ENCODE measurements at regions not wholly inside any gene's neighbourhood (a gene's known extent, or its start where the extent isn't known, plus 50 kb on each side); places are given as distances from the start of the nearest gene placed in this dataset.

- DNase-seq: no peak
These were observed 98.9 kb upstream of the IRF2BP2 start for GRCh38 chr1:234708700-234709395.

GRCh38 chr1:234707641-234708040 lies 97.7 kb upstream of the IRF2BP2 start:
- DNase-seq: no peak

- DNase-seq: no peak
These were observed 97.0 kb upstream of the IRF2BP2 start for GRCh38 chr1:234706931-234707330.

DNA sequence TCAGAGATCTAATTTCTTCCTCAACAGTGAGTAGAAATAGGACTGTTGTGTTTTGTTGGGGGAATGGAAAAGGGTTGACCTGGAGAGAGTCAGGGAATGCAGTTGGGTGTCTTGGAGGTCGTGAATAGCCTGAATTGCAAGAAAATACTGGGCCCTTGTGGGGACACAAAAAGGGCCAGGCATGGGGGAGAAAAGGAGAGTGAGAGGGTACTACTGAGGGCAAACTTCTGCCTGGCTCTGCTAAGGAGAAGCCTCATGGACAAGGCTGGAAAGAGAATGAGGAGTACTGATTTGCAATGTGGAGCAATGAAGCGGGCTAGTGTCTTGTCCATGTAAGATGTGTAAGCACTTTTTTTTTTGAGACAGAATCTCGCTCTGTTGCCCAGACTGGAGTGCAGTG lies 96.2 kb upstream of the IRF2BP2 start:
- no peak for DNase-seq

DNA sequence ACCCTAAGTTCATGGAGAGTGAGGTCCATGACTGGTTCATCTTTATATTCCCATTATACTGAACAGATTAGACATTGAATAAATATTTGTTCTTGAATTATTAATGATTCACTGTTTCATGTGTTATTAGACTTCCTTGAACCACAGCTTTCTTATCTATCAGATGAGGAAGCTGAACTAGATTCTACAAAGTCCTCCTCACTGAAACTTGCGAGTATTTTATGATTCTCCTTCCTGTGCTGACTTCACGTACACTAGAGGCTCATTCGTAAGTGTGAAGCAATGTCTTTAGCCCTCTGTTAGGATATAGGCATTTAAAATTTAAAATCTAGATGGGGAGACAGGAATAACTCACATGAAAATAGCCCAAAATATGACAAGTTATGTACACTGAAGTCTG lies 95.6 kb upstream of the IRF2BP2 start:
- no peak for DNase-seq

DNA sequence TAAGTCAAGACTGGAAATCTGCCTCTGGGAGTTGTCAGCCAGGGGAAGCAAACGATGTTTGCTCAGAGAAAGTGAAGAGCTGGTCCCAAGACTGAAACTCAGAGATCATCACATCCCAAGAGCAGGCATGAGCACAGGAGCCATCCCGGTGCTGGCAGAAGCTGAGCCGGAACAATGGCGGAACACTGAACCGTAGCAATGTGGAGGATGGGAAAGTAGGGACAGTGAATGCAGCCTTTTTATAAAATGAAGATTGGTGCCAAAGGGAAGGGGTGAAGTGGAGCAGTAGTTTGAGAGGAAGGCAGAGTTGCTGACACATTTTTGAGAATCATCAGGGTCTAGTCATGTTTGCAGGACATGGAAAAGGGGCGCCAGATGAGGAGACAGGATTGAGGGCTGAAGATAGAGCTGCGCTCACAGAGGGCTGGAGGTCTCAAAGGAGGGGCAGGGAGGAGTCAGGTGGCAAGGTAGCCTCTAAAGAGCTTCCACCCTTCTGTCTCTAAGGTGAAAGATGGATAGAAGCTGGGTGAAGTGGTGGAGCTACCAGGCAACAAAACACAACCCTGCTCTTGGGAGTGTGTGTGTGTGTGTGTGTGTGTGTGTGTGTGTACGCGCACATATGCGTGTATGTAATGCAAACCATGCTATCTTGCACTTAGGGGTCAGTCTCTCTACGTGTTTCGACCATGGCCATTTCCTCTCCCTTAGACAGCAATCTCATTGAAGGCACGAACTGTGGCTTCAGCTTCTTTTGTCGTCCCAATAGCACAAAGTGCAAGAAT lies 94.3 kb upstream of the IRF2BP2 start:
- no peak for DNase-seq

DNA sequence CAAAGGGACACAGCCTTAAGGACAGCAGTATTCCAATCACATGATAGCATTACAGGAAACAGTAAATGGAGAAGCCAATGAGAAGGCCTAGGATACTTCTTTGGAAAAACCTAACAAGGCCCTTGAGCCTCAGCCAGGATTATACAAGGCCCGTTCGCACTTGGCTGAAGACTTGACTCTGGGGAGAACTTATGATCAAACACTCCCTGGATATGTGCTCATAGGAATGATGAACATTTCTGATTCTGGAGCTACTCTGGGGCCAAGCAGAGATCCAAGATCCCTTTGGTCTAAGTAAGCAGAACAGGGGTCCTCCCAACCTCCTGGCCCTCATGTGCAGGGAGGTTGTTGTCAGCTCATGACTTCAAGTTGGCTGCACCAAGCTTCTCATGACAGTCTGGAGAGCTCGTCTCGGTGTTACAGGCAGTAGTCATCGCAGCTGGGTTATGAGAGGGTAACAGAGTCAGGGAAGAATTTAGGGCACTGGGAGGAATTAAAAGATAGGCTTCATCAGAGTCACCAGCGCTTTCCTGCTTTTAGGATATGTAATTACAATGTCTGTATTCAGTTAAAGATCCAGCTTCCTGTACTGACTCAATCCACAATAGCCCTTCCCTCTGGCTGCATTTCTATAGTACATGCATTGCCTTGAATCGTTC lies 92.5 kb upstream of the IRF2BP2 start:
- peak; percentile 90 for DNase-seq

DNA sequence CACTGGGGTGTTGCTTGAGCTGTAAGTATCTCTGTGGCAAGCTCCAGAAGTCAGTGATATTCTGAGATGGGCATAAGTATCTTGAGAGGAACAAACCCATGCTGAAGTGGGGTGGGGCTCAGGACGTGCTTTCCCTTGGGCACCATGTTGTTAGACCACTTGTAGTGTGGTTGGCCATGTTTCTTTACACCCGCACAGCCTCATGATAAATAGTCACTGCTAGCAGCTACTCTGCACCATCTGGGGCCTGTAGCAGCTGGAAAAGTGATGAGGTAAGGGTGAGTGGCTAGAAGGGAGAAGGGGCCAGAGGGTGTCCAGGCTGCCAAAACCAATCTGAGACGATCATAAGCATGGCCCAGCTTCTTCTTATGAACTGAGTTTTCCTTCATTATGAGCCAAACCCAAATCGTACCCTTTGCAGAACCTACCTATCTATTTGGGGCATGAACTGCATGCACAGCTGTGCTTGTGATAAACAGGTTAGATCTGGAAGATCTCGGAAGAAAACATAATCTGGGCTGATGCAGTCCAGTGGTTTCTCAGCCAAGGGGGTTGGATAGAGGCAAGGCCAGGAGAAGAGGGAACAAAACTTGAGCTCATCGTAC lies 91.9 kb upstream of the IRF2BP2 start:
- DNase-seq: no peak

DNA sequence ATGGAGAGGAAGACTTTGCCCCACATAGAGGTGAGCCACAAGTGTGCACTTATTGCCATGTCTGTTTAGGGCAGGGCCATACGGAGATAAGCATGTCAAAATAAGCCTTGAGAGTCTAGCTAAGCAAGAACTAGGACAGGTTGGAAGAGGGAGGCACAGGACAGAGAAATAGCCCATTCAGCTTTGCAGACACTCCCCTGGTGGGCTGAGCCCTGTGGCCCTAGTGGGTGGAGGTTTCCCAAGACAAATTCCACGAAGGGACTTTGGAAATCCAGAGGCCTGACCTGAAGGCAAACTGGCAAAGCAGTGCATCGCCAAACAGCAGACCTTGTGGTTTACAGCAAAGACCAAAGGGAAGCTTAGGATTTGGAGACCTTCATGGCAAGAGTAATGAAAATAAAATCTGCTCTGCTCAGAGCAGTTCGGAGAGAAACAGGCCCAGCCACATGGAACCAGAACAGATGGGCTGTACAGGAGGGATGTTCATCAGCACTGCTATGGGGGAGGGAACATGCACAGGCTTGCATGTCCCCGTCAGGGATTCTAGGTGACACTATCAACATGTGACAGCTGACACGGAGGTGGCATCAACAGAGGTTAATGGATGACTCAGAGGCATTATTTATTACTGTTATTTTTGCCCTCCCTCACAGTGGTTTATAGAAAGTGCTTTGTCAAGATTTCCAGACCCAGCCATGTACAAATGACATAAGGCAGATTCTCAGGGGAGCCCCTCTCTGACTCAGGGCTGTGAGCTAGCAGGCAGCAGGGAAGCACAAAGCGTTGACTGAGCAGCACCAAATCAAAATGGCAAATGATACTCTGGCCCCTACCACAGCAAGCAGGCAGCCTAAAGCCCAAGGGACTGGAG lies 90.1 kb upstream of the IRF2BP2 start:
- no peak for DNase-seq

DNA sequence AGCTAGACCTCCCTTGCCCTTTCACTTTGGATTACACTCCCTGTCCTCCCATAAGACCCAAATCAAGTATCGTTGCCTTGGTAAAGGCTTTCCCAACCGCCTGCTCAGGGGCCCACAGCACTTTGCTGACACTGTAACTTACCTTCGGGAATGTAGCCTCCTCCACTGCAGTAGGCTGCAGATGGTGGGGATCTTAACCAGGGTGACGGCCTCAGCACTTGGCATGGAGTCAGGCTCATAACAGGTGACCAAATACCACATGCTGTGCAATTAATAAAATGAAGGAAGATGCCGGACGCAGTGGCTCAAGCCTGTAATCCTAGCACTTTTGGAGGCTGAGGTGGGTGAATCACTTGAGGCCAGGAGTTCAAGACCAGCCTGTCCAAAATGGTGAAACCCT lies 88.7 kb upstream of the IRF2BP2 start:
- no peak for DNase-seq

DNA sequence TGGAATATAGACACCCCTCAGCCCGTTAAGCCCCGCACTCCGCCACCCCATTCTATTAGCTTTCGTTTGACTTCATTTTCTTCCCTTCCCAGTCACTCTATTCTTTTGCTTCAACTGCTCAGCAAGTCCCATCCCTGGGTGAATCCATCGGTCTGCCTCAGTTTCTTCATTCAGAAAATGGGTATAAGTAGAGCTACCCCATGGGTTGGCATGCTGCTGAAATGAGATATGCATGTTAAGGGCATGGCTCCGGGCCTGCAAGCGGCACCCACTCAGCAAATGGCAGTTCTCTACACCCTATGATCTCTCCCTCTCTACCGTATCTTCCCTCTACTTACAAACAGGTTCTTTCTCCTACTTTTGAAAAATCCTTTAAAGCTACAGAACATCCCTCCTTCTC lies 87.8 kb upstream of the IRF2BP2 start:
- no peak for DNase-seq

DNA sequence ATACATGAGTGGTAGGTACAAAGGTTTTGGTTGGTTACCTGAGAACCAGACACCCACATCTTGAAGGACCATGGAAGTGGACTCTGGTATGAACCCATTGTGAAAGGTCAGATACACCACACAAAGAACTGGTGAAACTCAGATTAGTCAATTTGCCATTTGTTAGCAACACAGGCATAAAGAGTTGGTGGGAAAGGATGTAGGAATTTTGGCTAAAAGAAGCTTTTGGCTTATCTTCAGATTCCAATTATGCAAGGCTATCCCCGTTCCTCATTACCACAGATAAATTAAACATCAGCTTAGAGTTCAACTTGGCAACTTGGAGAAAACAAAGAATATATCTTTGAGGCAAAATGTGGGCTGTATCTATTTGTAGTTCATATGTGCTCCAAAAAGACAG lies 87.0 kb upstream of the IRF2BP2 start:
- DNase-seq: no peak

DNA sequence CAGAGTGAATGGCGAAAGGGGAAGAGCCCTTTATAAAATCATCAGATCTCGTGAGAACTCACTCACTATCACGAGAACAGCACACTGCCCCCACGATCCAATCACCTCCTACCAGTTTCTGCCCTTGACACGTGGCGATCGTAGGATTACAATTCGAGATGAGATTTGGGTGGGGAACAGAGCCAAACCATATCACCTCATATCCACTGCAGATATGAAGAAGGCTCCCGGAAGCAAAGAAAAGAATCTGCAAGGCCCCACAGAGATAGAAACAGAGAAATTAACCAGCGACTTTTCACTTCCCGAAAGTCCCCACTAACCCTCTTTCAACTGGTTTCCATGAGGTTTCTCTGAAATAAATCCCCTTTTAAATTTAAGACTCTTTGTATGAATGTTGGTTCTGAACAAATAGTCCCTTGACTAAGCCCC lies 86.2 kb upstream of the IRF2BP2 start:
- no peak for DNase-seq

DNA sequence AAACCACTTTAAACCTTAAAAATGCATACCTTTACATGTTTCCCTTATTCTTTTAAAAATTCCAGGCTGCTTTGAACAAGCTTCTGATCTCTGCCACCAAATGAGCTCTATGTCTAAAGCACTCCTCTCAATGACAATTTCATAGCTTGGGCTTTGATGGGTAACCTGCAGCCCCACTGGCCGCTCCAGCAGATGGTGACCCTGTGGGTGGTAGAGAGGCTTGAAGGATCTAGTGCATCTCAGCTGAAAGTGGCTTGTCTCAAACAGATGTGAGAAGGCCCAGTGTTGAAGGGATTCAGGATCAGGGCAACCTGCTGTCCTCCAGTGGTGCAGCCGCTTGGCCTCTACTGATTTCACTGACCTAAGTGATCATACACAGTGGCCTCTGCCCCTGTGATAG lies 84.7 kb upstream of the IRF2BP2 start:
- DNase-seq: no peak

DNA sequence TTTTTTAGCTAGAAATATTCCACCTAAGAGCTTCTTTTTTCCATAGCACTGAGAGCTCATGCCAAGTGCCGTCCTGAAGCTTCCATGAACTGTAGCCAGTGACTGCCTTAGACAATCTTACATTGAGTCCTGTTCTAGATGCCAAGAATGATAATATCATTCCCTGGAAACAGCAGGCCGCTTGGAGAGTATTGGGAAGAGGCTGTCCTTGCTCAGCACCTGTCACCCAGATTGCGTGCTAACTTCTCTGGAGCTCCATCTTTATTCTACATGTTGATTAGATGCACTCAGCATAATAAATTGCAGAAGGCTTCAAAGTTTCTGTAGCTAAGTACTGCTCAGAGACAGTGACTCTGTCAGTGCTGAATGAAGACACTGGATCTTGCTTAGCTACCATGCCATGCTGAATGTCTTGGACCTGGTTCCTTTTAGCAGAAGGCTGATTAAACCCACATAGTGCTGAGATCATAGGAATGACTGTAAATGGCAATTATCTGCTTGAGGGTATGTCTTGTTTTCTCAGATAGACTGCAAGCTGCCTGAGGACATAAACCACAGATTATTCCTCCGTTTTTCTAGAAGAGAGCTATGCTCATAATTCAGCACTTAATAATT lies 83.1 kb upstream of the IRF2BP2 start:
- no peak for DNase-seq

GRCh38 chr1:234691567-234691966 lies 81.6 kb upstream of the IRF2BP2 start:
- DNase-seq: no peak

GRCh38 chr1:234690872-234691271 lies 80.9 kb upstream of the IRF2BP2 start:
- DNase-seq: no peak

DNA sequence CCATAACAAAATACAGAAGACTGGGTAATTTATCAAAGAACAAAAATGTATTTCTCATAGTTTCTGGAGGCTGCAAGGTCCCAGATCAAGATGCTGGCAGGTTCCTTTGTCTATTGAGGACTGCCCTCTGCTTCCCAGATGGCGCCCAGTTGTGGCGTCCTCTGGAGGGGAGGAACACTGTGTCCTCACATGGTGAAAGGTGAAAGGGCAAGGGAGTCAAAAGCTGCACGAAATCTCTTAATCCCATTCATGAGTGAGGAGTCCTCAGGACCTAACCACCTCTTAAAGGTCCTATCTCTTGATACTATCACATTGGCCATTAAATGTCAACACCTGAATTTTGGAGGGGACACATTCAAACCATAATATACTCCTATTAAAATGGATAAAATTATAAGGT lies 79.3 kb upstream of the IRF2BP2 start:
- no peak for DNase-seq

- DNase-seq: no peak
These were observed 77.0 kb upstream of the IRF2BP2 start for GRCh38 chr1:234687011-234687410.

GRCh38 chr1:234686035-234686434 lies 76.1 kb upstream of the IRF2BP2 start:
- DNase-seq: no peak

- DNase-seq: no peak
These were observed 74.9 kb upstream of the IRF2BP2 start for GRCh38 chr1:234684856-234685255.
